Spleen (tissue), 11 donors: ENCODE measurements at regions not wholly inside any gene's neighbourhood (a gene's known extent, or its start where the extent isn't known, plus 50 kb on each side); places are given as distances from the start of the nearest gene placed in this dataset.
A peak's percentile ranks its signal among the peaks of the same experiment; 100 is the strongest.

Experiments used
- DNase-seq: peaks from one replicate; pipeline ENCODE4 v3.0.0-alpha.2; 2020
- H3K27ac ChIP-seq, 8 donors: fragments of 200-600 bp; sonication (generic) in 7 of 8; 1 replicate in 4 of 8; 2 replicates in 4 of 8; pipeline versions ENCODE4 v1.5.0 to v1.8.0; 2016 to 2021; ENCODE audit warnings: inconsistent platforms in 4 of 8, mild to moderate bottlenecking in 4 of 8, moderate library complexity in 1 of 8
- H3K27me3 ChIP-seq, 7 donors: fragments of 200-600 bp; sonication (generic) in 6 of 7; replicated peaks in 1 of 7; 1 replicate in 4 of 7; 2 replicates in 3 of 7; pipeline versions ENCODE4 v1.5.0 to v1.8.0; 2016 to 2021; ENCODE audit warnings: inconsistent platforms in 3 of 7, mild to moderate bottlenecking in 1 of 7
- H3K36me3 ChIP-seq, 6 donors: fragments of 200-600 bp; sonication (generic) in 5 of 6; 1 replicate in 4 of 6; 2 replicates in 2 of 6; pipeline versions ENCODE4 v1.5.0 to v1.8.0; 2016 to 2021; ENCODE audit warnings: inconsistent platforms in 2 of 6
- H3K4me1 ChIP-seq, 6 donors: fragments of 200-600 bp; sonication (generic) in 5 of 6; 1 replicate in 3 of 6; 2 replicates in 3 of 6; pipeline versions ENCODE4 v1.5.0 to v1.8.0; 2016 to 2021; ENCODE audit warnings: inconsistent platforms in 3 of 6
- H3K4me3 ChIP-seq, 8 donors: fragments of 200-600 bp; sonication (generic) in 7 of 8; 1 replicate in 4 of 8; 2 replicates in 4 of 8; pipeline versions ENCODE4 v1.5.0 to v1.8.0; 2016 to 2021; ENCODE audit warnings: inconsistent platforms in 4 of 8, mild to moderate bottlenecking in 4 of 8, moderate library complexity in 2 of 8
- H3K9me3 ChIP-seq, 8 donors: fragments of 200-600 bp; sonication (generic) in 7 of 8; 1 replicate in 4 of 8; 2 replicates in 4 of 8; pipeline versions ENCODE4 v1.5.0 to v1.8.0; 2016 to 2021; ENCODE audit warnings: inconsistent platforms in 4 of 8
- POLR2A ChIP-seq, 3 donors: fragments of 450-650 bp; IDR thresholded peaks; one replicate each; pipeline ENCODE4 v1.5.1; 2017; ENCODE audit warnings: antibody characterized with exemption in 3 of 3, mild to moderate bottlenecking in 1 of 3
- POLR2AphosphoS5 ChIP-seq, 3 donors: sonication (generic); formaldehyde crosslinking; IDR thresholded peaks; one replicate each; pipeline ENCODE4 v1.5.1; 2017; ENCODE audit warnings: antibody characterized with exemption in 3 of 3
- WGBS, 5 donors: extraction: QIAGEN DNeasy Blood & Tissue Kit in 3 of 5; methylation state at CpG; one replicate each; pipeline versions ENCODE4 v1.1.5 to v1.1.7; 2013 to 2018; 5-methylcytosine and 5-hydroxymethylcytosine counted together
- intact Hi-C: fragments of 100-400 bp; cut with DNase I; formaldehyde crosslinking; loops from one replicate; pipeline ENCODE4 v1.15.0; 2023; ENCODE audit warnings: low total_unique reads
- TF ChIP-seq, protein P1 (sequence below), 11 experiments: fragments of 200-600 bp in 7 of 11; fragments of 450-650 bp in 4 of 11; sonication (generic) in 4 of 11; IDR thresholded peaks in 8 of 11; conservative IDR thresholded peaks in 3 of 11; 1 replicate in 7 of 11; 2 replicates in 4 of 11; pipeline versions ENCODE4 v1.4.0 to v1.8.0; 2016 to 2021; ENCODE audit warnings: antibody characterized with exemption in 11 of 11, inconsistent platforms in 4 of 11, mild to moderate bottlenecking in 1 of 11
- donor health status: healthy with polysubstance abuse.
- donor health status: DM: no; HTN: no; CAD: no; lungs with moderate emphysema.
- donor health status: DM: no; HTN: no; CAD: no.
- donor health status: Bipolar disorder and iron deficiency.
- donor health status: healthy.
- donor health status: DM: no; HTN: no; CAD: no.
- donor health status: DM: yes; HTN: yes; CAD: no.

GRCh38 chr6:68235326-68235784, 399.7 kb upstream of the ADGRB3 start:
- Histone ChIP-seq H3K36me3 (no peaks in the 10 kb centered on the region), H3K4me3 (no peak overlapping the region), H3K27ac (no peak overlapping the region), H3K4me1 (no peaks in the 10 kb centered on the region), H3K9me3 (peaks cover 0 to 5% (median 0%) of the 10 kb centered on the region in 8 donors), H3K27me3 (no peaks in the 10 kb centered on the region)
- no peak for TF ChIP-seq POLR2AphosphoS5 (IDR thresholded peaks at IDR 0.05)
- TF ChIP-seq, protein P1, sequence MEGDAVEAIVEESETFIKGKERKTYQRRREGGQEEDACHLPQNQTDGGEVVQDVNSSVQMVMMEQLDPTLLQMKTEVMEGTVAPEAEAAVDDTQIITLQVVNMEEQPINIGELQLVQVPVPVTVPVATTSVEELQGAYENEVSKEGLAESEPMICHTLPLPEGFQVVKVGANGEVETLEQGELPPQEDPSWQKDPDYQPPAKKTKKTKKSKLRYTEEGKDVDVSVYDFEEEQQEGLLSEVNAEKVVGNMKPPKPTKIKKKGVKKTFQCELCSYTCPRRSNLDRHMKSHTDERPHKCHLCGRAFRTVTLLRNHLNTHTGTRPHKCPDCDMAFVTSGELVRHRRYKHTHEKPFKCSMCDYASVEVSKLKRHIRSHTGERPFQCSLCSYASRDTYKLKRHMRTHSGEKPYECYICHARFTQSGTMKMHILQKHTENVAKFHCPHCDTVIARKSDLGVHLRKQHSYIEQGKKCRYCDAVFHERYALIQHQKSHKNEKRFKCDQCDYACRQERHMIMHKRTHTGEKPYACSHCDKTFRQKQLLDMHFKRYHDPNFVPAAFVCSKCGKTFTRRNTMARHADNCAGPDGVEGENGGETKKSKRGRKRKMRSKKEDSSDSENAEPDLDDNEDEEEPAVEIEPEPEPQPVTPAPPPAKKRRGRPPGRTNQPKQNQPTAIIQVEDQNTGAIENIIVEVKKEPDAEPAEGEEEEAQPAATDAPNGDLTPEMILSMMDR (IDR thresholded peaks at IDR 0.05 in 8 of 11, conservative IDR thresholded peaks at IDR 0.05 in 3 of 11), result no peak
- no peak for TF ChIP-seq POLR2A (IDR thresholded peaks at IDR 0.05)
- intact Hi-C loops, result no loop called here
- DNase-seq, result no peak
- 7 to 21% (median 17%) methylated on average over 1 of the region's 1 CpG for WGBS, 5 donors

- Histone ChIP-seq H3K4me3 (no peak overlapping the region), H3K27ac (no peak overlapping the region), H3K36me3 (no peaks in the 10 kb centered on the region), H3K27me3 (no peaks in the 10 kb centered on the region), H3K9me3 (peaks cover 0 to 5% (median 0%) of the 10 kb centered on the region in 8 donors), H3K4me1 (no peaks in the 10 kb centered on the region)
- WGBS, 5 donors, result 71 to 91% (median 78%) methylated on average over 2 of the region's 2 CpGs
- intact Hi-C loops, result no loop called here
- DNase-seq, result no peak
- TF ChIP-seq, protein P1 (IDR thresholded peaks at IDR 0.05 in 8 of 11, conservative IDR thresholded peaks at IDR 0.05 in 3 of 11), result no peak
- no peak for TF ChIP-seq POLR2AphosphoS5 (IDR thresholded peaks at IDR 0.05)
Observed at GRCh38 chr6:68233623-68234022, 401.5 kb upstream of the ADGRB3 start.

GRCh38 chr6:68229566-68229965, 405.5 kb upstream of the ADGRB3 start:
- H3K9me3 ChIP-seq, result no peaks in the 10 kb centered on the region
- H3K27me3 ChIP-seq, result no peaks in the 10 kb centered on the region
- no peak overlapping the region for H3K27ac ChIP-seq
- no peak overlapping the region for H3K4me3 ChIP-seq
- WGBS, 5 donors, result 73 to 86% (median 84%) methylated on average over 1 of the region's 1 CpG
- TF ChIP-seq, protein P1 (IDR thresholded peaks at IDR 0.05 in 8 of 11, conservative IDR thresholded peaks at IDR 0.05 in 3 of 11), result no peak
- TF ChIP-seq POLR2A (IDR thresholded peaks at IDR 0.05) (no peak), POLR2AphosphoS5 (IDR thresholded peaks at IDR 0.05) (no peak)
- no peaks in the 10 kb centered on the region for H3K4me1 ChIP-seq
- intact Hi-C loops, result no loop called here
- DNase-seq, result no peak
- H3K36me3 ChIP-seq, result no peaks in the 10 kb centered on the region

DNA sequence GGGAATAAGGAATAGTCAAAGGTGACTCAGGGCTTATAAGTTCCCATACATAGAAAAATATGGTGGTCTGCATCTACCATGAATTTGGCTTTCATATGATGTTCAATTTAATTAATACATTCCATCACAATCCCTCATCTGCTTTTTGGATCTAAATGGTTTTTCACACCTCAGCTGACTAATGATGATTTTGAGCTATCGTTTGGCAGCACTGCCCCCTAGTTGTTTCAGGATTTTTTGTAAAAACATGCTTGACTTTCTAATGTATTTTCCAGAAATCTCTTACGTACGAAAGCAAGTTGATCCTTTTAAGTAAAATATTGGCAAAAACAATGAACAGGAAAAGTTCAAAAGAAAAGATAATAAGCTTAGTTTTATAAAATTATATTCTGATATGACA, 408.6 kb upstream of the ADGRB3 start:
- no peak for DNase-seq
- no peaks in the 10 kb centered on the region for H3K9me3 ChIP-seq
- WGBS, 5 donors, result 52 to 60% (median 56%) methylated on average over 3 of the region's 3 CpGs
- no peaks in the 10 kb centered on the region for H3K36me3 ChIP-seq
- H3K4me3 ChIP-seq, result no peak overlapping the region
- intact Hi-C loops, result no loop called here
- H3K27me3 ChIP-seq, result no peaks in the 10 kb centered on the region
- H3K27ac ChIP-seq, result no peak overlapping the region
- H3K4me1 ChIP-seq, result no peaks in the 10 kb centered on the region
- TF ChIP-seq, protein P1 (IDR thresholded peaks at IDR 0.05 in 8 of 11, conservative IDR thresholded peaks at IDR 0.05 in 3 of 11), result peak in 1 of 11 experiments; percentile 12
- no peak for TF ChIP-seq POLR2AphosphoS5 (IDR thresholded peaks at IDR 0.05)
